HepG2 (cell line): ENCODE measurements at regions not wholly inside any gene's neighbourhood (a gene's known extent, or its start where the extent isn't known, plus 50 kb on each side); places are given as distances from the start of the nearest gene placed in this dataset.

Experiments
- ATAC-seq: fragments of 200-7000 bp; cut with Tn5 transposase; 3 replicates; pipeline ENCODE4 v1.9.1; 2020; ENCODE audit warnings: mild to moderate bottlenecking, moderate library complexity
- BruUV-seq: library from RNA; stranded (reverse); fragments of 400-500 nt; replicated peaks from 2 replicates; lab custom pipeline; 2021; lab: Mats Ljungman, UMichigan
- CTCF ChIA-PET: fragments of 300-600 bp; formaldehyde crosslinking; extraction: SDS; loops from one replicate; lab custom pipeline; 2021; ENCODE audit warnings: low total read pairs, inconsistent platforms, low intra/inter-chr PET ratio; lab: Yijun Ruan, JAX
- POLR2A ChIA-PET: fragments of 350-600 bp; sonication (Branson Sonifier 250); formaldehyde crosslinking; loops from one replicate; lab custom pipeline; 2020; ENCODE audit warnings: antibody characterized with exemption, inconsistent platforms; lab: Yijun Ruan, JAX
- DNase-seq: peaks from one replicate; pipeline ENCODE4 v3.0.0-alpha.2; 2015; ENCODE audit warnings: low spot score
- FAIRE-seq: peaks from 3 replicates; lab custom pipeline; 2011; peaks lifted over from hg19 to GRCh38; lab: Jason Lieb, UNC
- H2AFZ ChIP-seq: one replicate; pipeline ENCODE4 v1.6.1; 2011; ENCODE audit warnings: low read length, inconsistent platforms
- H3K27ac ChIP-seq: fragments of 300-600 bp; 3 replicates; pipeline ENCODE4 v1.8.0; 2011; ENCODE audit warnings: mixed run types, mild to moderate bottlenecking, mixed read lengths, low read length, inconsistent platforms; ENCODE audit not compliant: insufficient read depth; ENCODE audit errors: extremely low read length
- H3K27me3 ChIP-seq, 2 experiments: fragments of 200-600 bp in 1 of 2; 2 replicates in 1 of 2; 3 replicates in 1 of 2; pipeline versions ENCODE4 v1.6.0 to v1.8.0; 2011; ENCODE audit warnings: low read length in 2 of 2, mild to moderate bottlenecking in 2 of 2, moderate library complexity in 2 of 2, inconsistent platforms in 1 of 2; ENCODE audit not compliant: insufficient read depth in 2 of 2, control insufficient read depth in 1 of 2
- H3K36me3 ChIP-seq, 2 experiments: fragments of 200-600 bp in 1 of 2; replicated peaks in 1 of 2; 2 replicates in 1 of 2; 3 replicates in 1 of 2; pipeline versions ENCODE4 v1.5.1 to v1.8.0; 2011; ENCODE audit warnings: low read length in 2 of 2, inconsistent platforms in 1 of 2; ENCODE audit not compliant: insufficient read depth in 2 of 2, control insufficient read depth in 1 of 2
- H3K4me1 ChIP-seq: 2 replicates; pipeline ENCODE4 v1.5.1; 2012; ENCODE audit warnings: low read length, inconsistent platforms; ENCODE audit not compliant: insufficient read depth
- H3K4me2 ChIP-seq: 2 replicates; pipeline ENCODE4 v1.6.0; 2011; ENCODE audit warnings: low read depth, low read length, inconsistent platforms
- H3K4me3 ChIP-seq, 3 experiments: fragments of 200-600 bp in 1 of 3; sonication (generic), shearing (Covaris generic) in 1 of 3; replicated peaks in 1 of 3; 2 replicates each; pipeline ENCODE4 v1.5.1; 2011 to 2016; ENCODE audit warnings: low read length in 3 of 3, inconsistent platforms in 2 of 3, low read depth in 2 of 3, mild to moderate bottlenecking in 2 of 3, control low read depth in 1 of 3, mixed read lengths in 1 of 3; ENCODE audit not compliant: insufficient read depth in 1 of 3
- H3K79me2 ChIP-seq: one replicate; pipeline ENCODE4 v1.6.1; 2011; ENCODE audit warnings: low read length, inconsistent platforms; ENCODE audit not compliant: insufficient read depth
- H3K9ac ChIP-seq: 2 replicates; pipeline ENCODE4 v1.6.0; 2011; ENCODE audit warnings: mild to moderate bottlenecking, low read depth, low read length, inconsistent platforms; ENCODE audit not compliant: insufficient read depth
- H3K9me3 ChIP-seq: 2 replicates; pipeline ENCODE4 v1.5.1; 2012; ENCODE audit warnings: mild to moderate bottlenecking, low read length
- H4K20me1 ChIP-seq: 2 replicates; pipeline ENCODE4 v1.6.0; 2011; ENCODE audit warnings: inconsistent platforms, mild to moderate bottlenecking, low read length, moderate library complexity; ENCODE audit not compliant: insufficient read depth
- AGO2 ChIP-seq: fragments of 200-400 bp; formaldehyde crosslinking; optimal IDR thresholded peaks from 2 replicates; pipeline ENCODE3; 2017; ENCODE audit warnings: mild to moderate bottlenecking, low read depth, low read length, moderate library complexity
- NONO ChIP-seq, 2 experiments: fragments of 450-650 bp in 1 of 2; sonication (generic) in 1 of 2; formaldehyde crosslinking in 1 of 2; IDR thresholded peaks in 1 of 2; conservative IDR thresholded peaks in 1 of 2; 2 replicates each; pipeline versions ENCODE4 v1.6.1 to v1.8.0; 2017 to 2022; ENCODE audit warnings: mild to moderate bottlenecking in 1 of 2, missing genetic modification reagents in 1 of 2, moderate library complexity in 1 of 2
- RFXANK ChIP-seq: IDR thresholded peaks from 2 replicates; pipeline ENCODE4 v1.6.1; 2016
- ZFP62 ChIP-seq: sonication (generic); formaldehyde crosslinking; IDR thresholded peaks from 2 replicates; pipeline ENCODE4 v1.4.0; 2020; ENCODE audit warnings: missing genetic modification reagents
- ZNF20 ChIP-seq: sonication (generic); formaldehyde crosslinking; IDR thresholded peaks from 2 replicates; pipeline ENCODE4 v1.4.0; 2020; ENCODE audit warnings: mild to moderate bottlenecking, moderate library complexity, missing genetic modification reagents
- ZNF451 ChIP-seq: sonication (generic); formaldehyde crosslinking; IDR thresholded peaks from 2 replicates; pipeline ENCODE4 v1.5.0; 2020; ENCODE audit warnings: mild to moderate bottlenecking, missing genetic modification reagents
- ZNF777 ChIP-seq: sonication (generic); formaldehyde crosslinking; IDR thresholded peaks from 2 replicates; pipeline ENCODE4 v1.4.0; 2020; ENCODE audit warnings: missing genetic modification reagents
- WGBS: methylation state at CpG from one replicate; pipeline ENCODE4 v1.1.6; 2017; ENCODE audit warnings: low lambda C conversion rate; 5-methylcytosine and 5-hydroxymethylcytosine counted together
- in situ Hi-C: cut with HindIII; loops from 2 replicates; pipeline ENCODE4 v1.10.0; 2017; ENCODE audit warnings: low pct_unique_long_range_greater_than_20kb; ENCODE audit not compliant: extremely low pct_ligation_motif_present
- intact Hi-C: fragments of 100-400 bp; cut with micrococcal nuclease; formaldehyde crosslinking; loops from one replicate; pipeline ENCODE4 v1.10.0; 2022; ENCODE audit not compliant: unreplicated experiment
- TF ChIP-seq, protein P1 (sequence below): sonication (generic); formaldehyde crosslinking; IDR thresholded peaks from 2 replicates; pipeline ENCODE4 v1.4.0; 2020; ENCODE audit warnings: missing genetic modification reagents
- TF ChIP-seq, protein P2 (sequence below): fragments of 450-650 bp; IDR thresholded peaks from 2 replicates; pipeline ENCODE4 v1.6.1; 2017; ENCODE audit warnings: mild to moderate bottlenecking

DNA sequence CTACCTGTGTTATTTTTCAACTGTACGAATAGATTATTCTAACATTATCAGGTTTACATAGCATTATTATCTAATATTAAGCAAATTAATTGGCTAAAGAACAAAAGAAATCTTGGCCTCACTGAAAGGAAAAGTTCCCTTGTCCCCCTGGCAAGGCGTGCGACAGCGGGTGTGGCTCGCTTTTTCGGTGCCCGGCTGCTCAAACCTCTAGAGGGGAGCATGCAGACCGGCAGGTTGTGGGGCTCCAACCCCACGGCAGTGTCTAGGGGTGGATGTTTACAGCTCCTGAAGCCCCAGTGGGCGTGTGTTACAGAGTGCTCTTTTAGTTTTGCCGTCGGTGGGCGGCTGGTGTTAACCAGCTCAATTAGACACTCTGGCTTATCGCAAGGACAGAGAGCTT is 456.4 kb downstream of the TNS3 start:
- ChIA-PET POLR2A (no interaction called here), CTCF (no interaction called here)
- Histone ChIP-seq H3K9me3 (no peaks in the 10 kb centered on the region), H3K27ac (no peak overlapping the region), H3K79me2 (no peaks in the 10 kb centered on the region), H3K27me3 (peaks cover 0 to 5% of the 10 kb centered on the region in 2 experiments; a peak in 2 of 5 replicates), H2AFZ (no peak overlapping the region), H3K4me3 (no peak overlapping the region), H3K36me3 (no peaks in the 10 kb centered on the region), H3K9ac (no peak overlapping the region), H4K20me1 (no peaks in the 10 kb centered on the region), H3K4me2 (no peak overlapping the region), H3K4me1 (no peaks in the 10 kb centered on the region)
- no peak for ATAC-seq
- no TSS peak for BruUV-seq
- in situ Hi-C loops (no loop called here), intact Hi-C loops (no loop called here)
- no peak for FAIRE-seq
- 72% methylated on average over 13 of the region's 14 CpGs for WGBS
- no peak for TF ChIP-seq ZNF20 (CRISPR knock-in tag)
- TF ChIP-seq NONO (IDR thresholded peaks at IDR 0.05), result no peak
- TF ChIP-seq NONO (CRISPR knock-in tag; conservative IDR thresholded peaks at IDR 0.05), result no peak
- no peak for TF ChIP-seq ZNF777 (CRISPR knock-in tag)
- no peak for TF ChIP-seq ZNF451 (CRISPR knock-in tag)
- TF ChIP-seq ZFP62 (CRISPR knock-in tag), result no peak
- TF ChIP-seq RFXANK, result no peak
- TF ChIP-seq AGO2, result no peak
- TF ChIP-seq, protein P1, sequence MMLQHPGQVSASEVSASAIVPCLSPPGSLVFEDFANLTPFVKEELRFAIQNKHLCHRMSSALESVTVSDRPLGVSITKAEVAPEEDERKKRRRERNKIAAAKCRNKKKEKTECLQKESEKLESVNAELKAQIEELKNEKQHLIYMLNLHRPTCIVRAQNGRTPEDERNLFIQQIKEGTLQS (CRISPR knock-in tag), result no peak
- TF ChIP-seq, protein P2, sequence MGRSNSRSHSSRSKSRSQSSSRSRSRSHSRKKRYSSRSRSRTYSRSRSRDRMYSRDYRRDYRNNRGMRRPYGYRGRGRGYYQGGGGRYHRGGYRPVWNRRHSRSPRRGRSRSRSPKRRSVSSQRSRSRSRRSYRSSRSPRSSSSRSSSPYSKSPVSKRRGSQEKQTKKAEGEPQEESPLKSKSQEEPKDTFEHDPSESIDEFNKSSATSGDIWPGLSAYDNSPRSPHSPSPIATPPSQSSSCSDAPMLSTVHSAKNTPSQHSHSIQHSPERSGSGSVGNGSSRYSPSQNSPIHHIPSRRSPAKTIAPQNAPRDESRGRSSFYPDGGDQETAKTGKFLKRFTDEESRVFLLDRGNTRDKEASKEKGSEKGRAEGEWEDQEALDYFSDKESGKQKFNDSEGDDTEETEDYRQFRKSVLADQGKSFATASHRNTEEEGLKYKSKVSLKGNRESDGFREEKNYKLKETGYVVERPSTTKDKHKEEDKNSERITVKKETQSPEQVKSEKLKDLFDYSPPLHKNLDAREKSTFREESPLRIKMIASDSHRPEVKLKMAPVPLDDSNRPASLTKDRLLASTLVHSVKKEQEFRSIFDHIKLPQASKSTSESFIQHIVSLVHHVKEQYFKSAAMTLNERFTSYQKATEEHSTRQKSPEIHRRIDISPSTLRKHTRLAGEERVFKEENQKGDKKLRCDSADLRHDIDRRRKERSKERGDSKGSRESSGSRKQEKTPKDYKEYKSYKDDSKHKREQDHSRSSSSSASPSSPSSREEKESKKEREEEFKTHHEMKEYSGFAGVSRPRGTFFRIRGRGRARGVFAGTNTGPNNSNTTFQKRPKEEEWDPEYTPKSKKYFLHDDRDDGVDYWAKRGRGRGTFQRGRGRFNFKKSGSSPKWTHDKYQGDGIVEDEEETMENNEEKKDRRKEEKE, result no peak
- no peak for DNase-seq
